HG02970 (cell line): ENCODE measurements at regions not wholly inside any gene's neighbourhood (a gene's known extent, or its start where the extent isn't known, plus 50 kb on each side); places are given as distances from the start of the nearest gene placed in this dataset.
"Not testable (repeated sequence)": the region's sequence is repeated elsewhere in the genome, so short reads cannot be mapped to it uniquely, and the experiment has no call there.

Experiments used
- ATAC-seq: cut with Tn5 transposase; IDR thresholded peaks from one replicate; pipeline ENCODE4 v1.9.1; 2021; ENCODE audit warnings: mild to moderate bottlenecking, moderate library complexity, moderate number of reproducible peaks; ENCODE audit not compliant: unreplicated experiment, low FRiP score

DNA sequence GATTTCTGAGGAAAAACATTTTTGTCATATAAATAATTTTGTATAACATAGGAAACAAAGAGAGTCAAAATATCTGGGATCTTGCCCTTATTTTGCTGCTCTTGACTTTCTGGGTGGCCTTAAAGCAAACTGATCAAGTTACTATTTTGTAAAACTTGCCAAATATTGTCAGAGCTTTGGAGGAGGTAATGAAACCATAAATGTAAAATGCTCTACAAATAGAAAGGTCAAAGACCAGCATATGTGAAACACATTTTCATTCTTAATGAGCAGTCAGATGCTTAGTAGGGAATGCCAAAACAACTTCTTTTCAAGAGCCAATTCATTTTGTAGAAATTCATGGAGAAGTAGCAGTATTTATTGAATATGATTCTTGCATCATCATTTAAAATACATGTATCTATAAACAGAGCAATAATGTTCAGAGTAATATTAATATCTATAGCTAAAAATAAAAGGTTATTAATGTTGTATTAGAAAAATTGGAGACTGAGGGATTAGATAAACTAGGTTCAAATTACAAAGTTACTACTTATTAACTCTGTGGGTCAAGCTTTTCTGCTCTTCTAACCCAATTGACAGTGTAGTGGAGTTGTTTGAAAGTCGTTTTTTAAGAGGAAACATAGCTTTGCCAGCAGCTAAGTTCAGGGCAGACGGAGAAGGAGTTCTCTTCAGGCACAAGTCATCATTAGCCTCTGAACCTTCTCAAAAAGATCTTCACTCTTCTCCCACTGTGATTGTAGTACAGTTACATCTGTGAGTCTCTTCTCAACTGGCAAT, 2053.1 kb downstream of the EFNA5 start:
- ATAC-seq, result no peak

DNA sequence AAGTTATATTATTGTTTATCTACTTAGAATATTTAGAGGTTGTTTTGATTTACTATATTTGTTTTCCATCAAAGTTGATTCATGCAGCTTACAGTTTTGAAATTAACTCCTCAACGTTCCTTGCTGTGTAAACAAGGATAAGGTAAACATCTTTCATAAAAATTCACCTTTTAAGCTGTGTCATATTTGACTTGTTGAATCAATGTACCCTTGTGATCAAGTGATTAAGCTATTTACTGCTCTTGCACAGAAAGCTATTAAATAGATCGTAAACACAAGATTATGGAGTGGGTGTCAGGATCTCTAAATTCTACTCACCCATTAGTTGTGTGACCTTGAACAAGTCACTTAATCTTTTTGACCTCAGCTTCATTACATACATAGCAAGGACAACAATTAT, 2054.0 kb upstream of the NUDT12 start:
- ATAC-seq, result no peak

DNA sequence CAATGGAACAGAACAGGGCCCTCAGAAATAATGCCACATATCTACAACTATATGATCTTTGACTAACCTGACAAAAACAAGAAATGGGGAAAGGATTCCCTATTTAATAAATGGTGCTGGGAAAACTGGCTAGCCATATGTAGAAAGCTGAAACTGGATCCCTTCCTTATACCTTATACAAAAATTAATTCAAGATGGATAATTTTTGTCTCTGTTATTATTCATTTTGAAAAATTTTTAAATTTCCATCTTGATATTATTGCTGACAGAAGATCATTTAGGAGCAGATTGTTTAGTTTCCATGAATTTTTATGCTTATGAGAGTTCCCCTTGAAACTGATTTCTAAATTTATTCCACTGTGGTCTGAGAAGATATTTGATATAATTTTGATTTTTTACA, 2039.8 kb upstream of the NUDT12 start:
- ATAC-seq, result not testable (repeated sequence)

DNA sequence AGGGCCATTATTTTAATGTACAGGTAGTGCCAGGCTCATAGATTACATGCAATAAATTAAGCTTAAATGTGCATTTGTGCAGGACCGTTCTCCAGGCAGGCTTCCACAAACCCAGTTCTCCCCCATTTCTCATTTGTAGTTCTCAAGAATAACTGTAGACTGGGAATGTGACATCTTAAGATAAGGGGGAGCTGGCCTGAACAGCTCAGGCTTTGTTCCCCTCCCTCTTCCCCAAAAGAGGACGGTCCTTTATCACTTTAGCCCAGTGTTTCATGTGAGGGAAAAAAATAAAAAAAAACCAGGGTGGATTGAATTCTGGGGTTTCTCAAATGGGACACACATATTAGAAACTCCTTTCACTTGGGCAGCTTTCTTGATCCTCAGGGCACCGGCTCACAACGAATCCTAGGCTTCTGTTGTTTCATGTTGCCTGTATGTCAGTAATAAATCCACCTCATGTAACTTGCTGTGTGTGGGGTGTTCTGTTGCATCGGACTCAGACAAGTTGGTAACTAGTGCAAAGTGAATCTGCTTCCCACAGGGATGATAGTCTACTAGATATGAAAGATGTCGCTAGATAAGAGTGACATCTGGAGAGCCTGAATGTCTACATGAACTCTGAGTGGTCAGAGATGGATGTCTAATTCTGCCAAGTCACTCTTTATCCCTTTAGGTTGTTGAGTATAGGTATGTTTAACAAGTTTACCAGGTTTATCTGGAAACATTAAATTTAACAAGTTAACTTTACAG, 2030.6 kb upstream of the NUDT12 start:
- ATAC-seq, result no peak

DNA sequence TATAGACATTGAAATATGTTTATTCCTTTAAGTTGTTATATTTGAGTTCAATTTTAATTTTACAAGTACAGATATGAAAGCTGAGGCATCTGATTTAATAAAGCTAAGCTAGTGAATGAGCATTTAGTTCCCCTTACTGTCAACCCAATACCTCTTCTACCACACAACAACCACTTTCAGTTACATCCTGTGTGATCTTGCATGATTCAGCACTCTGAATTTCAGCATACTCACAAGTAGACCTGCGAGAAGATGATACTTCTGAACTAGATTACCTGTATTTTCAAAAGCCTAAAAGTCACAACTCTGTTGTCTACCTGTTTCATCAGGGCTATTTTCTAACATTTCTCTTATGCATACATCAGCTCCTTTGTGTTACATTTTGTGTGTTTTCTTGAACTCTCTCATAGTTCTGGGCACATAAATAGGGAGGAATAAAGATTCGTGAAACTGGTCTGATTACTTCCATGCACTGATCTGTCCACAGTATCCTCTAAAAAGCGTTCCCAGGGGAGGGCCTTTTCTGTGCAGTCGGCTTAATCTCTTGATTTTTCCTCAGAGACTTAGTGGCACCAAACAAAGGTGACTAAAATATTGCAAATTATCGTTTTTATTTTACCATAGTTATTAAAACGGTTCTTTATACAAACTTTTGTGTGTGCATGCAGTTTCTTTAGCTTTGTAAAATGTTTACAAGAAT, 2025.5 kb upstream of the NUDT12 start:
- ATAC-seq, result no peak

DNA sequence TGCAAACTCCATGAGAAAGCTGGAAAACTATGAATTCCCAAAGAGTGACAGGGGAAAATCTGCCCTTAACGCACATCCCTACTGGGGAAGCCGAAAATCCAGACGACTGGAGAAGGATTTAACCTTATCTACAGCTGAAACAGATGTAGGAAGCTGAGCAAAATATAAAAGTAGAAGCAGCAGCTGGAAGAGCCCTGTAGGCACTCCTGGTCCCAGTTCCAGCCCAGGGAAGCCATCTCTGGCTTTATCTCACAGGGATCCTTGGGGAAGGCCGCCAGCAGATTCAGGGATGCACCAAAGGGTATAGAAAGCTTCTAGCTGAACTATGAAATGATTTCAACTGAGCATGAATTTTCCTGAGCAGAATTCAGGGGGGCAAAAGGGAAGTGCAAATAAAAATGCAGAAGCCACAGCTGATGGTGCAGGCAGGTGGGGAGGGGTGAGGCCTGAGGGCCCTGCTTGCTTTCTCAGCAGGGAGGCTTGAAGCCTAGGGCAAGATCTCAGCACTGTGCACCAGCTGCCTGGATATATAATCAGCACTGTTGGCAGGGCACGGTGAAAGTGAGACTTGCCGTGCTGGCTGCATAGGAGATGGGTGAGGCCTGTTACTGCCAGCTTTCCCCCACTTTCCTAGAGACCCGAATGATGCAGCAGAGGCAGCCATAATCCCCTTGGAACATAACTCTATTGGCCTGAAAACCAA, 2019.5 kb upstream of the NUDT12 start:
- no peak for ATAC-seq

DNA sequence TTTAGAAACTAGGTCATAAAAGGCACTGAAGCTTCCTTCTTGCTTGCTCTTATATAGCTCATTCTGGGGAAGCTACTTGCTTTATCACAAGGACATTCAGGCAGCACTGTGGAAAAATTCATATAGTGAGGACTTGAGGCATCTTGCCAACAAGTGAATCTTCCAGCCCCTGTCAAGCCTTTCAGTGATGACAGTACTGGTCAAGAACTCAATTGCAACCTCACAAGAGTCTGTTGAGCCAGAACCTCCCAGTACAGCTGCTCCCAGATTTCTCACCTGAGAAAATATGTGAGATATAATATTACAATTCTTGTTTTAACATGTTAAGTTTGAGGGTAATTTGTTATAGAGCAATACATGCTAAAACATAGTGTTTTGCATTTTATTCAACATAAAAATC, 2011.0 kb upstream of the NUDT12 start:
- no peak for ATAC-seq

DNA sequence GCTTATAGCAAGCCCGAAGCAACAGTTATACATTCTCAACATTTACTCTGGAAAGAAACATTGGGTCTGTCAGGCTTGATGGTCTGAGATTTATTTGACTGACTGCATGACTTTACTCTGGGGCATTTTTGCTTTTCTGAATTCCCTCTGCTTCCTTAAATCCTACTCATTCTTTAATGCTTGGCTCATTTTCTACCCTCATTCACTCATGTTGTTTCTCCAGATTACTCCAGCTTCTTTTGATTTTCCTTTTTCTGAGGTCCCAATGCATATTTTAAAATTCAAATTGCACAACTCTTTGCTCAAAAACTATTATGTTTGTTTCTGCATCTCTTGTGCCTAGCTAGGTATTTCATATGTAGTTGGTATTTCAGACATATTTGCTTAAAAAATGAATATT, 2002.9 kb upstream of the NUDT12 start:
- ATAC-seq, result no peak

DNA sequence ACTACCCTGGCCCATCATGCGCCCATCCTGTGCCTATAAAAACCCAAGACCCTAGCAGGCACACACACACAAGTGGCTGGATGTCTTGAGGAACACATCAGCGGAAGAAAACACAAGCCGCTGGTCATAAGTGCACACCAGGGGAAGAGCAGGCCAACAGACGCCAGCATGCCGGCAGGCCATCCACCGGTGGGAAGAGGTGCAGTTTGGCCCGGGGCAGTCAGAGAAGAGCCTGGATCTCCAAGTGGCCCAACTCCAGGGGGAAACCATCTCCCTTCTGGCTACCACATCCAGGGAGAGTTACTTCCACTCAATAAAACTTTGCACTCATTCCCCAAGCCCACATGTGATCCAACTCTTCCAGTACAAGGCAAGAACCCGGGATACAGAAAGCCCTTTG, 2001.3 kb upstream of the NUDT12 start:
- no peak for ATAC-seq

DNA sequence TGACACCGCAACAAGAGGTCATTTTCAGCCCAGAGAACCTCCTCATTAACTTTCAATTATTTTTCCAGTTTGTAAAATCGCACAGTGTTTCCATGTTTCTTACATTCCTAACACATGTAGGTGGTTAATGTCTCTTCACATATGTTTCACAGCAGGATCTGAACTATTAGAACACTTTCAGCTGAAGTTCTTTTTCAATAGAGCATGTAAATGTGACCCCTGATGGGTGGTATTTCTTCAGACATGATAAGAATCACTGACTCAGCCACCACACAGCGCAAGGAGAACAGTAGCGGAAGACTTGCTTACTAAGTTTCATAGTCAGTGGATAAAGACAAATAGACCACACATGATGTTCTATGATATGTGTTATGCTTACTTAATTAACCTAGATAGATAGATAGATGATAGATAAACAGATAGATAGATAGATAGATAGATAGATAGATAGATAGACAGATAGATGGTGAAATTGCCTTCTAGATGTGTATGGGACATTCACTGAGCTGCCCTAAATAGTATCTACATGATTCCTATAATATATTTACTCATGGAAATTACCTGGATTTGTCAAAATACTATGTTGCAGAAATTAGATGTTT, 1992.1 kb upstream of the NUDT12 start:
- ATAC-seq, result no peak

DNA sequence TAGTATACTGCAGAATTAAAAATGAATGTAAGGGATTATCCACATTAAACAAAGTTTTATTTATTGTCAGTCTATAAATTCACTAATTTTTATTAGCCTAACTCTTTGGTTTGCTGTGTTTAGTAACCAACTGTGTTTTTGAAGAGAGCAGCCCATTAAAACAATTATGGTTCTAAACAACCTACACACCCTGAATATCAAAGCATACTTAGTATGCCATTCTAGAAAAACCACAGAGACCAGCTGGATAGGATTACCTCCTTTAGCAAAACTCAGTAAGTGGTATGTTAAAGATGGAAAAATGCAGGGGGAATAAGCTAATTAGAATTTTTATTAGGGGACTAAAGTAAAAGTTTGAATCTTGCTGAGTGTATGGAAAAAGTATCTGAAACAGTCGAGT, 1981.7 kb upstream of the NUDT12 start:
- ATAC-seq, result no peak

DNA sequence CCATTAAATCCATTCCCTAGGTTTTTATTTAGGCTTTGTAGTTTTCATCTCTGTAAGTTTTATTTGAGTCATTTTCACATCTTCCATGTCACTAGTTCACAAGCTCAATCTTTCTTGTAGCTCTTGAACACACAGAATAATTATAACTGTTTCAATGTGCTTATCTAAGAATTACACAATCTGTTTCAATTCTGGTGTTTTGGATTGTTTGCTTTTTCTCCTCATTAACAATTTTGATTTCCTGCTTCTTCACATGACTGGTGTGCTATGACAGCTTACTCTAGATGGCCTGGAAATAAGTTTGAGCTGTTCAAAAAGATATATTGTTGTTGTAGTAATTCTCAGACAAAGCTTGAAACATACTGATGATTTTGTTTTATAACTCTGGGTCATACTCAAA, 1974.1 kb upstream of the NUDT12 start:
- ATAC-seq, result no peak

DNA sequence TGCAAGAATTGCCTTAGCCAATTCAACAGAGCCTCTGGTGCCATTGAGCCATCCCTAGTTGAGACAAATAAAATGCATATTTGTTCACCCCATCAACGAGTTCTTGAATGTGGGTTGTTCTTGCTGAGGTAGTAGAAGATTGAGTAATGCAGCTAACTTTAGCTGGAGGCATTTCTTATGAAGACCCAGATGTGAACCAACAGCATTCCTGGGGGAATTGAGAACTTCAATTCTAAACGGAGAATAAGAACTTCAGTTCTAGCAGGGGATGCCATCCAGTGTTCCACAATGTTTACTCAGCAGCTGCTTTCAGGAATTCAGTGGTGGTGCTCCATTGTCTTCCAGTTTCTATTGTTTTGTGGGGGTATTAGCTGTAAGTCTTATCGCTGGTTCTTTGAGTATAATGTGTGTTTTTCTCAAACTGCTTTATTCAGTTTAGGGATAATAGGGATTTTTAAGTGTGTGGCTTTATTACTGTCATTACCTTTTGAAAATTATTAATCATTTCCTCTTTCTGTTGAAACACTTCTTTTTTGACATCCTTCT, 1968.2 kb upstream of the NUDT12 start:
- no peak for ATAC-seq

DNA sequence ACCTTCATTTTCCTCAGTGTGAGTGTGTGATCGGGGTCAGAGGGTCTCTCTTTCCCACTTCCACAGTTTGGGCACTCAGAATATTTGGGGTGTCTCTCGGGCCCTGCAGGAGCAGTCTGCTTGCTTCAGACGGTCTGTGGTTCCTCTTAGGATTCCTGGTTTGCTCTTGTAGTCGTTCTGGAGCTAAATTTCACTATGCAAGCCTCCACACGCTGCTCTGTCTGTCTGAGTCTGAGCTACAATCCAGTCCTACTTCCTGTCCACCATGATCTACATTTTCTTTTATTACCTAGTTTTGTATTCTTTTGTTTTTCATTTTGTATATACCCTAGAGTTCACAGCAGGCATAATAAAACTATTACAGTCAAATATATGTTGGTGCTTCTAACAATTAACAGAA, 1967.3 kb upstream of the NUDT12 start:
- ATAC-seq, result no peak

DNA sequence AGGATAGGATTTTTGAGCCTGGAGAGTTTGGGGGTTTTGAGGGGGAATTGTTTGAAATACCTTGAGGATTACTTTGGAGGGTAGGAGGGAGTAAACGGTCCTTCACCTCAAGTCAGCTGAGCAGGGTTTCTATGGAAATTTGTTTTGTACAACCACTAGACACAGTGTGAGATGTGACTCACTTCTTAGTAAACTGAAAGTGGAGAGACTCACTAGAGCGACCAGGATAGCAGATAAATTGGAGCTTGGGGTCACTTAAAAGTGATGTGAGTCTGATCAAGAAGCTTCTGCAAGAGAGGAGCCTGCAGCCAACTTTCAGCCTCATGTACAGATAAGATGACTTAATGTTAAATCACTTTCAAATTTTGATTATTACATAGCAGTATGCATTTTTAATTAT, 1945.9 kb upstream of the NUDT12 start:
- no peak for ATAC-seq

DNA sequence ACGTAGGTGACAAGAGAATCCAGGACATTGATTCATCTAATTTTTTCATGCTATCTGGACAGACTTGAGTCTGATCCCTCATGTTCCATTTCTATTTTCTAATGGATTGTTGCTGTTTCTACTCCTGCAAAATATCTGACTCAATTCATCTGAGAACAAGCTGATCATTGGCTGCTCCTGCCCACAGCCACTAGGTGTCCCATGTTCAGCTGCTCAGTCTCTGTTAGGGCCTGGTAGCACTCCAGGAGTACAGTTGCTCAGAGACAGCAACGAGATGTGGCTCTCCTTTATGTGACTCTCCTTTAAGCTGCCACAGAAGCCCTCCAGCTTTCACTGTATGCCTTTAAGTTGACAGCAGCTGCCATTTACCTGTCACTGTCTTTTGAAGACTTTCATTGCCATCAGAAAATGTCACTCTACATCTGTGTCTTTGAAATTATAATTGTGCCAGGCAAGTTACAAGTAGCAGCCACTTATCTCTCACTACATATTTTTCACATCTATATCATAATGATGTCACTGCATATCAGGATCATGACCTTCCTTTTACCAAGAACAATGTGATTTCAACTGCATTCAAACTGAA, 1944.2 kb upstream of the NUDT12 start:
- no peak for ATAC-seq

DNA sequence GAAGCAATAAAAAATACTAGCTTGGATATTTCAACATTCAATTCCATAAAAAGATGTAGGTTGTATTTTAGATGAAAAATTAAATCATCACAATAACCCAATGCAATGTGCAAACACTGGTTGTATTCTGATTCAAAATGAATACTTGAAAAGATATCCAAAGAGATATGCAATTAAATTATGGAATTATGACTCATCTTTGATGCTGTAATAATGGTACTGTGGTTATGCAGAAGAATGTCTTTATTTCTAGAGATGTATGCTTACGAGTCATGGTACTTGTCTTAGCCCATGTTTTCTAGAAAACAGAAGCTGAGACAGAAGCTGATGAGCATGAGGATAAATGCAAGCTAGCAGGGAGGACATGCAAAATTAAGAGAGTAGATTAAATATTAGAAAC, 1941.4 kb upstream of the NUDT12 start:
- no peak for ATAC-seq

DNA sequence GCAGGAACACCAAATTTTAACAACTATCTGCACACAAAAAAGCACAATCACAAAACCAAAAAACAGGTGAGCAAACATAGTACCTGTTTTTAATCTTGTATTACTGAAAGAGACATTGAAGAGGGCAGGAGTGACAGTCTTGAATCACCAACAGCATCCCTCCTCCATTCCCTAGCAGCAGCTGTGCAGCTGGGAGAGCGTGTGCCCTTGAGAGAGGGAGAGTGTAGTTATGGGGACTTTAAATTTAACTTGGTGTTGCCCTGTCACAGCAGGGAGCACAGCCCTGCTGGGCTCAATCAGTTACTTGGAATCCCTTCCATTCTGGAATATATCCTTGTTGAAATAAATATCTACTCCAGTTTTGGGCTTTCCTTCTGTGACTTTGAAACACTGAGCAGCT, 1938.7 kb upstream of the NUDT12 start:
- ATAC-seq, result no peak

DNA sequence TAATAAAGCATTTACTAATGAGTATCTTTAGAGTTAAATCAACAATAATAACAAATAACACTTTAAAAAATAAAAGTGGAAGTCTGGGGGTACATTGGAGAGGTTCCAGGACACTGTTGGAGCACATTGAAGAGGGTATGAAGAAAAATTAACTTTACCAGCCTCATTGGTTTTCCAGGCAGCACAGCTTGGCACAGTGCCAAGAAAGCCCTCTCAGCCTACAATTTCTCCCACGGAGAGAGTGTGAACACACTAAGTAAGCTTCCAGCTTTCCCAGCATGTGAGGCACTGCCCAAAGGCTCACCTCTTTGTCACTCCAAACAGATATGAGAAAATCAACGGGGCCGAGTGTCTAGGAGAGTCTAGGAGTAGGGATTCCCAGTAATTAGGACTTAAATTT, 1912.8 kb upstream of the NUDT12 start:
- no peak for ATAC-seq

DNA sequence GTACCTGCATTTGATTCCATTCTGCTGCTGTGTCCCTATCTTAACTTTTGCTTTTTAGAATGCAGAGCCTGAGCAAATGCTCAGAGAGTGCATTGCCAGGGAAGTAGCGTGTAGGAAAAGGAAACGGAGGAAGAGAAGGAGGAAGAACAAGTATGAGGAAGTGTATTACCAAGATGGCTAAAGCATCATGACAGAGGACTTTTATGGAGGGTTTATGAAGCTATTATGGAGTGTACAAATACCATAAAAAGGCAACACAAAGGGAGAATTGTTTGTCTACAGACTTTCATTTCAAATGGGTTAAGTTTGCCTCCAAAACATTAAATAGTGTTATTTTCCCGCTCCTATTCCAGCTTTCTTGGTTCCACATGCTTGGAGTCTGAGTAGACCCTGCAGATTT, 1899.8 kb upstream of the NUDT12 start:
- ATAC-seq, result no peak
